NOMO-1 (cell line): ENCODE measurements at regions not wholly inside any gene's neighbourhood (a gene's known extent, or its start where the extent isn't known, plus 50 kb on each side); places are given as distances from the start of the nearest gene placed in this dataset.
A peak's percentile ranks its signal among the peaks of the same experiment; 100 is the strongest.

ENCODE experiments used
- DNase-seq, 2 experiments: peaks; one replicate each; lab custom pipeline; 2025; ENCODE audit not compliant: unreplicated experiment in 2 of 2; lab: John Stamatoyannopoulos, UW

- DNase-seq: no peak
These were observed 93.0 kb downstream of the PPP1R3A start for GRCh38 chr7:113825832-113826231.

- DNase-seq: no peak
These were observed 94.5 kb downstream of the PPP1R3A start for GRCh38 chr7:113824117-113824823.

- DNase-seq: no peak
These were observed 99.3 kb downstream of the PPP1R3A start for GRCh38 chr7:113819474-113819873.

GRCh38 chr7:113816639-113817038 lies 102.2 kb downstream of the PPP1R3A start:
- no peak for DNase-seq

- DNase-seq: no peak
These were observed 105.3 kb downstream of the PPP1R3A start for GRCh38 chr7:113813471-113813870.

GRCh38 chr7:113812591-113813255 lies 106.1 kb downstream of the PPP1R3A start:
- DNase-seq: no peak

- DNase-seq: no peak
These were observed 108.6 kb downstream of the PPP1R3A start for GRCh38 chr7:113810080-113810744.

GRCh38 chr7:113809581-113809980 lies 109.2 kb downstream of the PPP1R3A start:
- DNase-seq: no peak

- DNase-seq: no peak
These were observed 112.0 kb downstream of the PPP1R3A start for GRCh38 chr7:113806633-113807327.

- no peak for DNase-seq
These were observed 112.8 kb downstream of the PPP1R3A start for GRCh38 chr7:113805976-113806375.

- no peak for DNase-seq
These were observed 114.2 kb downstream of the PPP1R3A start for GRCh38 chr7:113804475-113805095.

- DNase-seq: no peak
These were observed 117.1 kb downstream of the PPP1R3A start for GRCh38 chr7:113801751-113802150.

- DNase-seq: no peak
These were observed 118.0 kb downstream of the PPP1R3A start for GRCh38 chr7:113800826-113801225.

GRCh38 chr7:113799896-113800295 lies 118.9 kb downstream of the PPP1R3A start:
- DNase-seq: no peak

GRCh38 chr7:113797420-113798010 lies 121.3 kb downstream of the PPP1R3A start:
- no peak for DNase-seq

- peak; percentile 52 to 59 for DNase-seq
These were observed 122.3 kb downstream of the PPP1R3A start for GRCh38 chr7:113796557-113796956.

GRCh38 chr7:113794573-113794972 lies 124.2 kb downstream of the PPP1R3A start:
- no peak for DNase-seq

- no peak for DNase-seq
These were observed 125.6 kb downstream of the PPP1R3A start for GRCh38 chr7:113793171-113793570.

- DNase-seq: no peak
These were observed 128.8 kb downstream of the PPP1R3A start for GRCh38 chr7:113790025-113790424.

GRCh38 chr7:113787106-113787505 lies 131.7 kb downstream of the PPP1R3A start:
- DNase-seq: no peak
